Endodermal cell (in vitro differentiated cells): ENCODE measurements at regions not wholly inside any gene's neighbourhood (a gene's known extent, or its start where the extent isn't known, plus 50 kb on each side); places are given as distances from the start of the nearest gene placed in this dataset.

Source experiments
- DNase-seq: peaks from one replicate; pipeline ENCODE4 v3.0.0-alpha.2; 2017
- H3K27ac ChIP-seq: 2 replicates; pipeline ENCODE4 v1.5.1; 2013; ENCODE audit warnings: mild to moderate bottlenecking, low read depth, low read length, moderate library complexity
- H3K27me3 ChIP-seq: 2 replicates; pipeline ENCODE4 v1.6.1; 2013; ENCODE audit warnings: mild to moderate bottlenecking, low read length, moderate library complexity; ENCODE audit not compliant: insufficient read depth, control insufficient read depth, poor library complexity, severe bottlenecking
- H3K36me3 ChIP-seq: 2 replicates; pipeline ENCODE4 v1.7.0; 2013; ENCODE audit warnings: mild to moderate bottlenecking, low read length, moderate library complexity; ENCODE audit not compliant: control insufficient read depth, insufficient read depth
- H3K4me1 ChIP-seq: one replicate; pipeline ENCODE4 v1.7.0; 2013; ENCODE audit warnings: low read length; ENCODE audit not compliant: control insufficient read depth, insufficient read depth
- H3K4me3 ChIP-seq: 2 replicates; pipeline ENCODE4 v1.5.1; 2013; ENCODE audit warnings: mild to moderate bottlenecking, low read length, moderate library complexity
- H3K9ac ChIP-seq: 2 replicates; pipeline ENCODE4 v1.6.1; 2013; ENCODE audit warnings: mild to moderate bottlenecking, low read length, moderate library complexity; ENCODE audit not compliant: poor library complexity, severe bottlenecking; ENCODE audit errors: extremely low read depth
- H3K9me3 ChIP-seq: 2 replicates; pipeline ENCODE4 v1.6.1; 2013; ENCODE audit warnings: mild to moderate bottlenecking, low read length, moderate library complexity; ENCODE audit not compliant: control insufficient read depth
- H3K27ac Mint-ChIP-seq: 2 replicates; pipeline ENCODE4 v1.8.0; 2020; ENCODE audit warnings: mixed read lengths
- H3K27me3 Mint-ChIP-seq: 2 replicates; pipeline ENCODE4 v1.8.0; 2021; ENCODE audit warnings: mild to moderate bottlenecking, mixed read lengths; ENCODE audit not compliant: insufficient read depth
- H3K36me3 Mint-ChIP-seq: 2 replicates; pipeline ENCODE4 v1.8.0; 2020; ENCODE audit warnings: low read depth, mixed read lengths
- H3K4me1 Mint-ChIP-seq: 2 replicates; pipeline ENCODE4 v1.8.0; 2020; ENCODE audit warnings: mixed read lengths
- H3K4me3 Mint-ChIP-seq: 2 replicates; pipeline ENCODE4 v1.8.0; 2020; ENCODE audit warnings: mild to moderate bottlenecking, moderate library complexity, mixed read lengths
- H3K9me3 Mint-ChIP-seq: 2 replicates; pipeline ENCODE4 v1.8.0; 2020; ENCODE audit warnings: mild to moderate bottlenecking, mixed read lengths
- CTCF ChIP-seq: fragments of 200-600 bp; sonication (generic); conservative IDR thresholded peaks from 2 replicates; pipeline ENCODE4 v1.5.0; 2021; ENCODE audit warnings: antibody characterized with exemption, mild to moderate bottlenecking
- WGBS, 2 experiments: methylation state at CpG; one replicate each; pipeline versions ENCODE4 v1.1.5 to v1.1.7; 2013; ENCODE audit warnings: missing lambda C conversion rate in 2 of 2, mixed read lengths in 1 of 2; ENCODE audit not compliant: insufficient coverage in 1 of 2, insufficient read length in 1 of 2; 5-methylcytosine and 5-hydroxymethylcytosine counted together

- Mint-ChIP-seq H3K4me1 (no peaks in the 10 kb centered on the region), H3K4me3 (no peak overlapping the region), H3K27ac (no peak overlapping the region), H3K9me3 (no peaks in the 10 kb centered on the region), H3K36me3 (no peaks in the 10 kb centered on the region), H3K27me3 (no peaks in the 10 kb centered on the region)
- Histone ChIP-seq H3K27ac (no peak overlapping the region), H3K4me1 (no peaks in the 10 kb centered on the region), H3K36me3 (no peaks in the 10 kb centered on the region), H3K4me3 (no peak overlapping the region), H3K9me3 (no peaks in the 10 kb centered on the region), H3K9ac (no peak overlapping the region), H3K27me3 (no peaks in the 10 kb centered on the region)
- no peak for TF ChIP-seq CTCF
- no peak for DNase-seq
- 92% methylated on average over 2 of the region's 2 CpGs; no CpG with 5 or more reads in 1 of the 2 experiments for WGBS, 2 experiments
These were observed 154.3 kb upstream of the RNPC3 start for GRCh38 chr1:103371234-103371633.

- Histone ChIP-seq H3K9ac (no peak overlapping the region), H3K27ac (no peak overlapping the region), H3K27me3 (no peaks in the 10 kb centered on the region), H3K4me3 (no peak overlapping the region), H3K36me3 (no peaks in the 10 kb centered on the region), H3K9me3 (no peaks in the 10 kb centered on the region), H3K4me1 (no peaks in the 10 kb centered on the region)
- TF ChIP-seq CTCF: no peak
- DNase-seq: no peak
- Mint-ChIP-seq H3K27ac (no peak overlapping the region), H3K36me3 (no peaks in the 10 kb centered on the region), H3K4me3 (no peak overlapping the region), H3K4me1 (no peaks in the 10 kb centered on the region), H3K9me3 (no peaks in the 10 kb centered on the region), H3K27me3 (no peaks in the 10 kb centered on the region)
- 88 to 91% methylated on average over 3 of the region's 4 CpGs for WGBS, 2 experiments
These were observed 158.3 kb upstream of the RNPC3 start for GRCh38 chr1:103367186-103367585.

GRCh38 chr1:103365860-103366569, 159.5 kb upstream of the RNPC3 start:
- WGBS, 2 experiments: 93 to 95% methylated on average over 3 to 4 of the region's 5 CpGs
- no peaks in the 10 kb centered on the region for H3K4me1 Mint-ChIP-seq
- H3K27me3 ChIP-seq: no peaks in the 10 kb centered on the region
- DNase-seq: no peak
- no peak overlapping the region for H3K4me3 Mint-ChIP-seq
- H3K27ac ChIP-seq: no peak overlapping the region
- H3K36me3 ChIP-seq: no peaks in the 10 kb centered on the region
- H3K9me3 ChIP-seq: no peaks in the 10 kb centered on the region
- H3K4me3 ChIP-seq: no peak overlapping the region
- no peaks in the 10 kb centered on the region for H3K9me3 Mint-ChIP-seq
- no peaks in the 10 kb centered on the region for H3K36me3 Mint-ChIP-seq
- H3K27ac Mint-ChIP-seq: no peak overlapping the region
- H3K4me1 ChIP-seq: no peaks in the 10 kb centered on the region
- TF ChIP-seq CTCF: no peak
- H3K27me3 Mint-ChIP-seq: no peaks in the 10 kb centered on the region
- H3K9ac ChIP-seq: no peak overlapping the region
